IPS DF 4.7 (cell line): ENCODE measurements at regions not wholly inside any gene's neighbourhood (a gene's known extent, or its start where the extent isn't known, plus 50 kb on each side); places are given as distances from the start of the nearest gene placed in this dataset.

Source experiments
- DNase-seq: peaks from one replicate; pipeline ENCODE4 v3.0.0-alpha.2; 2013; ENCODE audit warnings: low spot score; ENCODE audit errors: extremely low read depth

GRCh38 chr22:45094825-45095224 is 68.9 kb upstream of the NUP50 start:
- DNase-seq = no peak

GRCh38 chr22:45096256-45096907 is 67.3 kb upstream of the NUP50 start:
- peak; percentile 56 for DNase-seq

DNA sequence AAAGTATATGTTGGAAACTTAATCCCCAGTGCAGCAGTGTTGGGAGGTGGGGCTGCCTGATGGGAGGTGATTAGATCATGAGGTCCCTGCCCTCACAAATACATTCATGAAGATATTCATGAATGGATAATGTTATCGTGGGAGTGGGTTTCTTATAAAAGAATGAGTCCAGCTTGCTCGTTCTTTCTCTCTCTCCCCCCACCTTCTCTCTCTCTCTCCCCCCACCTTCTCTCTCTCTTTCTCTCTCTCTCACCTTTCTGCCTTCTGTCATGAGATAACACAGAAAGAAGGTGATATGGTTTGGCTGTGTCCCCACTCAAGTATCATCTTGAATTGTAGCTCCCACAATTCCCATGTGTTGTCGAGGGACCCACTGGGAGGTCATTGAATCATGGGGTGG is 66.7 kb upstream of the NUP50 start:
- DNase-seq = no peak

DNA sequence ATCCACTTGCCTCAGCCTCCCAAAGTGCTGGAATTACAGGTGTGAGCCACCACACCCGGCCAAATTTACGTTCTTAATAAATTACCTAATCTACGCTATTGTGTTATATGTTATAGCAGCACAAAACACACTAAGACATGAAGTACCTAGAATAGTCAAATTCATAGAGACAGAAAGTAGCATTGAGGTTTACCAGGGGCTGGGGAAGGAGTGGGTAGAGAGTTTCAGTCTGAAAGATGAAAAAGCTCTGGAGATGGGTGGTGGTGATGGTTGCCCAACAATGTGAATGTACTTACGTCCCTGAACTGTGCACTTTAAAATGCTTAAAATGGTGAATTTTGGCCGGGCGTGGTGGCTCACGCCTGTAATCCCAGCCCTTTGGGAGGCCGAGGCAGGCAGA is 65.7 kb upstream of the NUP50 start:
- no peak for DNase-seq

DNA sequence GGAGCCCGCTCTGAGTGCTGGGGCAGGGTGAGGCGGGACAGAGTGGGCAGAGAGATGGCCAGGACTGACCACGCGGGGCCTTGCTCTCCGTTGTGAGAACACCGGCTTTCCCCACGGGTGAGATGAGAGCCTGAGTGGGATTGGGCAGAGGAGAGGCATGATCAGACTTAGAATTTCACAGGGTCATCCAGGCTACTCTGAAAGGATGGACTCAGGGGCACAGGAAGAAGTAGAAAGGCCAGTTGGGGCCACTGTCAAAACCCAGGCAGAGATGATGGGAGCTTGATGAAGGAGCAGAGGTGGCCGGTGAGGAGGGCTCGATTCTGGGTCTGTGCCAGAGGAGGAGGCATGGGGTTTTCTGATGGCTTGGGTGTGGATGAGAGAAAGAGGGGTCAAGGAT is 63.8 kb upstream of the NUP50 start:
- DNase-seq = no peak

DNA sequence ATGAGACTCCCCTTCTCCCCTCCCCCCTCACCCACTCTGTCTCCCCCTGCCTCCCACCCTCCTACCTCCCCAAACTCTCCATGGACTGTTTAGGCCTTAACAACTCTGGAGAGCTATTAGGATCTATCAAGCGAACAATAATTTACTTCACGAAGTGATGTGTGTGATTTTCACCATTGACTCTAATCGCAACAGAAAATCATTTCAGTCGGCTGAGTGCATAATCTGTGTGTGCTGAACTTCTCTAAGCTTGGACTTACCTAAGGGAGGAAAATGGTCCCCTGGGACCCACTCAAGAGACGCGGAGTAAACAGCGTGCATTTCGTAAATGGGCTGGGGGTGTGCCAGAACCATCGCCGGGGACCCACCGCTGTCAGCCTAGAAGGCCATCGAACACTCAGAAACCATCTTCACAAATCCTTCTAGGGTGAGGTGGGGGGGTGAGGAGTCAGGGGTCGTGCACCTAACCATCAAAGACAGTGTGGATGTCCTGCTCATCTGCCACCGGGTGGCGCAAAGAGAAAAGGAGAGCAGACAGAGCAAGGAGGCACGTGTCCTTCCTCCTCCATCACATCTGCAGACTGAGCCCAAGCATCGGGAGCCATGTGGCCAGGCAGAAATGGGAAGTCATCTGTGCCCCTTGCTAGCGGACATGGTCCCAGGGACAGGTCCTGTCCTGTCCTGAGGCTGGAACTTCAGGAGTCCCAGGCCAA is 62.1 kb upstream of the NUP50 start:
- peak; percentile 62 for DNase-seq

GRCh38 chr22:45102896-45103420 is 60.8 kb upstream of the NUP50 start:
- no peak for DNase-seq

GRCh38 chr22:45103756-45104155 is 60.0 kb upstream of the NUP50 start:
- no peak for DNase-seq

DNA sequence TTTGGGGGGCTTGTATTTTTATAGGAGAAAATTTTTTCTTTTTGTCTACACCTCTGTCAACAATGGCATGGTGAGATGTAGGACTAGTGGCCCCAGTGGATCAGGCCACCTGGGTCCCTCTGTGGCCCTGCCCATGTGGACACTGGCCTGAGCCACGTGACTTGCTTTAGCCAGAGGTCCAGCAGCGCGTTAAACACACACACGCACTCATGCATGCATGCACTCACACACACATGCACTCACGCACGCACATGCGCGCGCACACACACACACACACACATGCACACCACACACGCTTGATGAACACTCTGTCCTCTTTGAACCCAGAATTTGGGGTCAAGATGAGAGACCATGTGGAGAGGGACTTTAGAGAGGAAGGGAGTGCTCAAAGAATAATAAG is 59.4 kb upstream of the NUP50 start:
- DNase-seq = no peak

DNA sequence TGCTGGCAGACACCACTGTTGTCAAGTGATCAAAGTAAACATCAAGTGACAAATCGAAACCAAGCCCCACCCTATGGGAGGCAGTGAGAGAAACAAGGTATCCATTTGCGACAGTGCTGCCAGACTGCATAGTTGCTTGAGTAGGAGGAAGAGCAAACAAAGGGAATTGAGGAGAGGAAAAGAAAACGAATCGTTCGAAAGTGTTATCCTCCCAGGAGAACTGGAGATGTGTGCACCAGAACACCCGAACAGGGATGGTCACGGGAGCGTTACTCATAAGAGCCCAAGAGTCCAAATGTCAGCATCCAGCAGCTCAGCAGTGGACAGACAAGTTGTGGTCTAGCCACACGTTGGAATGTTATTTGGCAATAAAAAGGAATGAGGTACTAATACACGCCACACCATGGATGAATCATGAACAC is 58.4 kb upstream of the NUP50 start:
- no peak for DNase-seq

DNA sequence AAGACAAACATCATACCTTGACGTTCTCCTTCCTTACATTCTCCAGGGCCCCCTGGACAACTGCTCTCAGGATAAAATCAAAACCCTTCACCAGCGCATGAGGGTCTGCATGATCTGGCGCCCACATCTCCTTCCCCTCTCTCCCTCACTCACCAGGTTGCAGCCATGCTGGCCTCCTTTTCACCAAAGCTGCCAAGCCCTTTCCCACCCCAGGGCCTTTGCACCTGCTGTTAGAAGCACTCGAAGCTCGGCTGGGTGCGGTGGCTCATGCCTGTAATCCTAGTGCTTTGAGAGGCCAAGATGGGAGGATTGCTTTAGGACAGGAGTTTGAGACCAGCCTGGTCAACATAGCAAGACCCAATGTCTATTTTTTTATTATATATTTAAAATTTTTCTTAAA is 56.1 kb upstream of the NUP50 start:
- no peak for DNase-seq

DNA sequence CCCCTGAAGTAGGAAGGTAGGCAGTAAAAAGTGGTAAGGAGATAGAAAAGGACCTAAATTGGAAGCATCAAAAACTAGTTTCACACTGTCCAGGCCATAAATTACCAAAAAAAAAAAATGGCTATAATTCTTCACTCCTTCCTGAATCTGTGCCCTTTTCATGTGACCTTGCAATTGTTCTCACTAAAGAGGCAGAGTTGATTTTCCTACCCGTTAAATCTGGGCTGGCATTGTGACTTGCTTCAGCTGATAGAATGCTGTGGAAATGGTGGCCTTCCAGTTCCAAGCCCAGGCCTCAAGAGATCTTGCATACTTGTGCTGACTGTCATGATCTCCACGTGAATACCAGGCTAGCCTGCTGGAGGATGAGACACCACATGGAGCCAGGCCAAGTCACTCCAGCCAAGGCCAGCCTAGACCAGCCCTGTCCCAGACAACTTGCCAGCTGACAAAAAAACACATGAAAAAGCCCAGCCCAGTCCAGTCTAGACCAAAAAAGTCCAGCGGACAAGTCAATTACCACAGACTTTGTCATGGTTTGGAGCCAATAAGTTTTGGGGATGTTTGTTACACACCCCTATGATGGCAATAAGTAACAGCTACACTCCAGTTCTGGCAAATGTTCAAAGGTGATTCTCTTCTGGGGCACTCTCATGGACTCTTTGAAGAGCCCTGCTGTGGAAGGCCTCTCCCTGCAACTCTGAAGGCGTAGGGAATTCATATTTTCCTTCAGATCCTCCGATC is 51.4 kb upstream of the NUP50 start:
- no peak for DNase-seq
